Uterus (tissue), 3 donors: ENCODE measurements at regions not wholly inside any gene's neighbourhood (a gene's known extent, or its start where the extent isn't known, plus 50 kb on each side); places are given as distances from the start of the nearest gene placed in this dataset.

Experiments
- DNase-seq, 2 donors: peaks; one replicate each; pipeline ENCODE4 v3.0.0-alpha.2; 2019 to 2020
- H3K27ac ChIP-seq, 2 donors: fragments of 200-600 bp; sonication (generic); 1 replicate in 1 of 2; 2 replicates in 1 of 2; pipeline ENCODE4 v1.5.1; 2016 to 2018
- H3K27me3 ChIP-seq, 2 donors: fragments of 200-600 bp; sonication (generic); one replicate each; pipeline ENCODE4 v1.5.1; 2018 to 2019; ENCODE audit warnings: control low read depth in 1 of 2
- H3K36me3 ChIP-seq, 2 donors: fragments of 200-600 bp; sonication (generic); one replicate each; pipeline ENCODE4 v1.5.1; 2019; ENCODE audit warnings: control low read depth in 1 of 2
- H3K4me1 ChIP-seq, 2 donors: fragments of 200-600 bp; sonication (generic); one replicate each; pipeline ENCODE4 v1.5.1; 2018 to 2019; ENCODE audit warnings: control low read depth in 1 of 2
- H3K4me3 ChIP-seq, 2 donors: fragments of 200-600 bp; sonication (generic); 1 replicate in 1 of 2; 2 replicates in 1 of 2; pipeline ENCODE4 v1.5.1; 2018 to 2019; ENCODE audit warnings: mild to moderate bottlenecking in 1 of 2
- H3K9me3 ChIP-seq, 2 donors: fragments of 200-600 bp; sonication (generic); one replicate each; pipeline ENCODE4 v1.5.1; 2019; ENCODE audit warnings: control low read depth in 1 of 2
- POLR2A ChIP-seq, 2 donors: fragments of 450-650 bp; IDR thresholded peaks; one replicate each; pipeline ENCODE4 v1.6.1; 2016; ENCODE audit warnings: antibody characterized with exemption in 2 of 2, mild to moderate bottlenecking in 1 of 2, moderate library complexity in 1 of 2
- intact Hi-C: fragments of 100-400 bp; cut with DNase I; formaldehyde crosslinking; loops from one replicate; pipeline ENCODE4 v1.15.1; 2023; ENCODE audit warnings: low total_unique reads
- TF ChIP-seq, protein P1 (sequence below), 4 experiments: fragments of 200-600 bp in 2 of 4; fragments of 450-650 bp in 2 of 4; sonication (generic) in 2 of 4; IDR thresholded peaks; one replicate each; pipeline ENCODE4 v1.5.1; 2016 to 2019; ENCODE audit warnings: antibody characterized with exemption in 4 of 4, mild to moderate bottlenecking in 2 of 4, moderate library complexity in 1 of 4
- donor health status: DM: yes; HTN: yes; CAD: no.

DNA sequence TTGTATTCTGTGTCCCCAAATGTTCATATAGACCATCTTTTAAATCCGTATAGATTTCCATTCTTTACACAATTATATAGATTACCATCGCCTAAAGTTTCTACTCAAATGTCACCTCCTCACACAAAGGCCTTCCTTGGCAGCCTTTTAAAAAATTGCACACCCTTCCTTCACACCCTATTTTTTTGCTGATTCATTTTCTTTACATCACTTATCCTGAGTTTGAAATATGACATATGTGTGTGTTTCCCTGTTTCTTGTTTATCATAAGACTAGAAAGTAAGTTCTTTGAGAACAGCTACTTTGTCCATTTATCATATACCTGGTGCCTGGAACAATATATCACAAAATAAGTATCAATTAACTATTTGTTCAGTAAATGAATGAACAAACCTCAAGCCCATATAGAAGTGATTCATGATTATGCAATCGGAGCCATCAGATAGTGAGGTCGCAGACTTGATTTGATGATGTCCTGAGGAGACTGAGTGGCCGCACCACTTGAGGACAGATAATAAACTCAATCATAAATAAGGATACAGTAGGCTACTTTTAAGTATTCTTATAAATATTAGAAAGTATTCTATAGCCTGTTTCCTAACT, 327.4 kb upstream of the ZC3H12C start:
- Histone ChIP-seq H3K4me1 (no peaks in the 10 kb centered on the region), H3K36me3 (no peaks in the 10 kb centered on the region), H3K27ac (no peak overlapping the region), H3K4me3 (no peak overlapping the region), H3K27me3 (no peaks in the 10 kb centered on the region), H3K9me3 (no peaks in the 10 kb centered on the region)
- TF ChIP-seq, protein P1, sequence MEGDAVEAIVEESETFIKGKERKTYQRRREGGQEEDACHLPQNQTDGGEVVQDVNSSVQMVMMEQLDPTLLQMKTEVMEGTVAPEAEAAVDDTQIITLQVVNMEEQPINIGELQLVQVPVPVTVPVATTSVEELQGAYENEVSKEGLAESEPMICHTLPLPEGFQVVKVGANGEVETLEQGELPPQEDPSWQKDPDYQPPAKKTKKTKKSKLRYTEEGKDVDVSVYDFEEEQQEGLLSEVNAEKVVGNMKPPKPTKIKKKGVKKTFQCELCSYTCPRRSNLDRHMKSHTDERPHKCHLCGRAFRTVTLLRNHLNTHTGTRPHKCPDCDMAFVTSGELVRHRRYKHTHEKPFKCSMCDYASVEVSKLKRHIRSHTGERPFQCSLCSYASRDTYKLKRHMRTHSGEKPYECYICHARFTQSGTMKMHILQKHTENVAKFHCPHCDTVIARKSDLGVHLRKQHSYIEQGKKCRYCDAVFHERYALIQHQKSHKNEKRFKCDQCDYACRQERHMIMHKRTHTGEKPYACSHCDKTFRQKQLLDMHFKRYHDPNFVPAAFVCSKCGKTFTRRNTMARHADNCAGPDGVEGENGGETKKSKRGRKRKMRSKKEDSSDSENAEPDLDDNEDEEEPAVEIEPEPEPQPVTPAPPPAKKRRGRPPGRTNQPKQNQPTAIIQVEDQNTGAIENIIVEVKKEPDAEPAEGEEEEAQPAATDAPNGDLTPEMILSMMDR (IDR thresholded peaks at IDR 0.05), result no peak
- no peak for TF ChIP-seq POLR2A (IDR thresholded peaks at IDR 0.05)
- intact Hi-C loops, result no loop called here
- DNase-seq, result no peak

GRCh38 chr11:109769858-109770257, 323.3 kb upstream of the ZC3H12C start:
- no peaks in the 10 kb centered on the region for H3K4me1 ChIP-seq
- H3K4me3 ChIP-seq, result no peak overlapping the region
- H3K9me3 ChIP-seq, result no peaks in the 10 kb centered on the region
- no peak for DNase-seq
- H3K27me3 ChIP-seq, result no peaks in the 10 kb centered on the region
- intact Hi-C loops, result no loop called here
- no peaks in the 10 kb centered on the region for H3K36me3 ChIP-seq
- H3K27ac ChIP-seq, result no peak overlapping the region
- TF ChIP-seq POLR2A (IDR thresholded peaks at IDR 0.05), result no peak
- TF ChIP-seq, protein P1 (IDR thresholded peaks at IDR 0.05), result no peak

- DNase-seq, result no peak
- intact Hi-C loops, result no loop called here
- H3K9me3 ChIP-seq, result no peaks in the 10 kb centered on the region
- H3K4me3 ChIP-seq, result no peak overlapping the region
- H3K36me3 ChIP-seq, result no peaks in the 10 kb centered on the region
- H3K27me3 ChIP-seq, result no peaks in the 10 kb centered on the region
- TF ChIP-seq, protein P1 (IDR thresholded peaks at IDR 0.05), result no peak
- no peak for TF ChIP-seq POLR2A (IDR thresholded peaks at IDR 0.05)
- no peak overlapping the region for H3K27ac ChIP-seq
- no peaks in the 10 kb centered on the region for H3K4me1 ChIP-seq
Observed at GRCh38 chr11:109770323-109770722, 322.9 kb upstream of the ZC3H12C start.

- intact Hi-C loops, result no loop called here
Observed at GRCh38 chr11:109772892-109773291, 320.3 kb upstream of the ZC3H12C start.

GRCh38 chr11:109775686-109776085, 317.5 kb upstream of the ZC3H12C start:
- TF ChIP-seq, protein P1 (IDR thresholded peaks at IDR 0.05), result no peak
- no peak for TF ChIP-seq POLR2A (IDR thresholded peaks at IDR 0.05)
- no peaks in the 10 kb centered on the region for H3K9me3 ChIP-seq
- no peak for DNase-seq
- no peaks in the 10 kb centered on the region for H3K27me3 ChIP-seq
- no peaks in the 10 kb centered on the region for H3K36me3 ChIP-seq
- H3K4me1 ChIP-seq, result no peaks in the 10 kb centered on the region
- H3K4me3 ChIP-seq, result no peak overlapping the region
- intact Hi-C loops, result no loop called here
- H3K27ac ChIP-seq, result no peak overlapping the region

More at GRCh38 chr11:109772892-109773291, 320.3 kb upstream of the ZC3H12C start:
- Histone ChIP-seq H3K4me3 (no peak overlapping the region), H3K27ac (no peak overlapping the region), H3K9me3 (no peaks in the 10 kb centered on the region), H3K27me3 (no peaks in the 10 kb centered on the region), H3K4me1 (no peaks in the 10 kb centered on the region), H3K36me3 (no peaks in the 10 kb centered on the region)
- no peak for TF ChIP-seq POLR2A (IDR thresholded peaks at IDR 0.05)
- TF ChIP-seq, protein P1 (IDR thresholded peaks at IDR 0.05), result no peak
- no peak for DNase-seq
